ENCODE measurements at regions not wholly inside any gene's neighbourhood (a gene's known extent, or its start where the extent isn't known, plus 50 kb on each side); places are given as distances from the start of the nearest gene placed in this dataset.
"Not testable (repeated sequence)": the region's sequence is repeated elsewhere in the genome, so short reads cannot be mapped to it uniquely, and the experiment has no call there.

- not testable (repeated sequence) for DNase-seq
Measured at GRCh38 chr4:118505491-118505890, 152.7 kb upstream of the PRSS12 start.

- not testable (repeated sequence) for DNase-seq
Measured at GRCh38 chr4:118512870-118513269, 160.1 kb upstream of the PRSS12 start.

- DNase-seq, result not testable (repeated sequence)
Measured at GRCh38 chr4:118514332-118514731, 161.5 kb upstream of the PRSS12 start.

- not testable (repeated sequence) for DNase-seq
Measured at GRCh38 chr4:118516107-118516506, 163.3 kb upstream of the PRSS12 start.

- not testable (repeated sequence) for DNase-seq
Measured at GRCh38 chr4:118530107-118530506, 155.1 kb upstream of the METTL14 start.

GRCh38 chr4:118531947-118532346, 153.2 kb upstream of the METTL14 start:
- DNase-seq, result not testable (repeated sequence)

- not testable (repeated sequence) for DNase-seq
Measured at GRCh38 chr4:118535788-118536187, 149.4 kb upstream of the METTL14 start.

GRCh38 chr4:118539412-118540077, 145.6 kb upstream of the METTL14 start:
- DNase-seq, result not testable (repeated sequence)

GRCh38 chr4:118556576-118556975, 128.6 kb upstream of the METTL14 start:
- DNase-seq, result not testable (repeated sequence)

GRCh38 chr4:118557298-118557851, 127.8 kb upstream of the METTL14 start:
- no peak for DNase-seq

- not testable (repeated sequence) for DNase-seq
Measured at GRCh38 chr4:118558188-118558587, 127.0 kb upstream of the METTL14 start.

- not testable (repeated sequence) for DNase-seq
Measured at GRCh38 chr4:118561559-118561958, 123.6 kb upstream of the METTL14 start.

- not testable (repeated sequence) for DNase-seq
Measured at GRCh38 chr4:118566003-118566513, 119.1 kb upstream of the METTL14 start.

GRCh38 chr4:118572991-118573390, 112.2 kb upstream of the METTL14 start:
- not testable (repeated sequence) for DNase-seq

- not testable (repeated sequence) for DNase-seq
Measured at GRCh38 chr4:118574251-118574913, 110.8 kb upstream of the METTL14 start.

- not testable (repeated sequence) for DNase-seq
Measured at GRCh38 chr4:118575057-118575456, 110.1 kb upstream of the METTL14 start.

GRCh38 chr4:118575726-118576125, 109.5 kb upstream of the METTL14 start:
- DNase-seq, result not testable (repeated sequence)

GRCh38 chr4:118576709-118577219, 108.4 kb upstream of the METTL14 start:
- DNase-seq, result not testable (repeated sequence)

- no peak for DNase-seq
Measured at GRCh38 chr4:118585015-118585414, 100.2 kb upstream of the METTL14 start.

GRCh38 chr4:118586357-118586790, 98.8 kb upstream of the METTL14 start:
- no peak for DNase-seq

GRCh38 chr4:118587116-118587831, 97.9 kb upstream of the METTL14 start:
- DNase-seq, result no peak

- no peak for DNase-seq
Measured at GRCh38 chr4:118587946-118588345, 97.2 kb upstream of the METTL14 start.

All from activated CD8-positive, alpha-beta memory T cell treated with anti-CD3 and anti-CD28 coated beads, Interleukin-2, amount 50 U/mL, for 4 hours (primary cell).